Activated CD8-positive, alpha-beta memory T cell treated with anti-CD3 and anti-CD28 coated beads for 48 hours (primary cell): ENCODE measurements at regions not wholly inside any gene's neighbourhood (a gene's known extent, or its start where the extent isn't known, plus 50 kb on each side); places are given as distances from the start of the nearest gene placed in this dataset.

Source experiments
- DNase-seq, 3 experiments: peaks; one replicate each; pipeline ENCODE4 v3.0.0-alpha.2; 2020; ENCODE audit warnings: low read depth in 2 of 3, low spot score in 2 of 3

DNA sequence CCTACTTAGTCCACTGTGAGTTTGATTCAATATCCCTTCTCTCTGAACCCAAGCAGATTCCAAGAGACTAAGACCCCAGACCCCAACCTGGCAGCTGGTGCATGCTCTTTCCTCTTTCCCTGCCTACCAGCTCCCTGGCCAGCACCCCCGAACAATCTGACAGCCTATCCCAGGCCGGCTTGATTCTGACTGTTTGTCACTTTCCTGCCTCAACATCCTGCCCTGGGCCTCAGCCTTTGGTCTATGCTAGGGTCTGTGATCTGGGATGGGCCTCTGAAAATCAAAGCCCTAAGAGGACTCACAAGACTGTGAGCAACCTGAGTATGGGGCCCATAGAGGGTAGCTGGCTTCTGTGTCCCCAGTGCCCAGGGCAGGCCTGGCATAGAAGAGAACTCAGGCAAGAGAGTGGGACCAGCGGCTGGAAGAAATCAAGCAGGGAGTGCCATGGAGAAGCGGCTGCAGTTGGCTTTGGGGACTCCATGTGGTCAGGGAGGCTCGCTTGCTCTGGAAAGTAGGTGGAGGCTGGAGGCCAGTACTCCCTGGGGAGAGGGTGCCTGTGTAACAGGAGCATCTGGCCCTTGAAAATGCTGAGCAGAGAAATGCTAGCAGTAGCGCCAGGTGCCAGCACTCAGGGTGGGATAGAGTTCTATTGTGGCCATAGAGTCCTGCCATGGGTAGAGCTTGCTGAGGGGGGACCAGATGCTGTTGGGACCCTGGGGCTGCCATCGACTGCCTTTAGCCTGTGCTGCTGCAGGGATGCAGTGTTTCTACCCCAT, 343.9 kb downstream of the DYSF start:
- no peak for DNase-seq

DNA sequence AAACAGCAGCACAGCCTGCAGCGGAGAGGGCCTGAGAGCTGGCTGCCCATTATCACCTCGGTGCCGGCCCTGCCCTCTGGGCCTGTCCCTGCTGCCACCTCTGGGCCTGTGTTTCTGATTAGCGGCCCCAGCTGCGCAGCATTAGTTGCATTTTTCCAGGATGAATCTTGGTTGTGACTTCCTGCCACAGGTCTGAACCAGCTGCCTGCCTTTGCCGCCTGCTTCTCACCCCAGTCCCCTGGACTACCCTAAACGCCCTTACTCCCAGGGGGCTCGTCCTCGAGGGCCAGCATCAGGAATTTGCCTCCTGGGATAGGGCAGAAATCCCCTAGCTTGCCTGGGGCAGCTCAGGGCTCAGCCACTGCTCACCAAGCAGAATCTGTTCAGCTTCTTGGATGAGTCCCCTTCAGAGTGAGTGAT, 342.8 kb downstream of the DYSF start:
- DNase-seq = no peak

DNA sequence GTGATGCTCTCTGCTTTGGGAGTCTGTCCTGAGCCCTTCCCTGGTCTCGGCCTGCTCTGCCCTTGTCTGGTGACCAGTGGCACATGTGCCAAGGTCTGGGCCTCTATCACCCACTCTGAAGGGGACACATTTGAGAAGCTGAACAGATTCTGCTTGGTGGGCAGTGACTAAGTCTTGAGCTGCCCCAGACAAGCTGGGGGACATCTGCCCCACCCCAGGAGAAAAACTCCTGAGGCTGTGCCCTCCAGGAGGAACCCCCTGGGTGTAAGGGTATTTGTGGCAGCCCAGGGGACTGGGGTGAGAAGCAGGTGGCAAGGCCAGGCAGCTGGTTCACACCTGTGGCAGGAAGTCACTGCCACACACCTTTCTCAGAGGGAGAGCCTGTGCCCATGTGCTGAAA, 342.1 kb downstream of the DYSF start:
- no peak for DNase-seq

DNA sequence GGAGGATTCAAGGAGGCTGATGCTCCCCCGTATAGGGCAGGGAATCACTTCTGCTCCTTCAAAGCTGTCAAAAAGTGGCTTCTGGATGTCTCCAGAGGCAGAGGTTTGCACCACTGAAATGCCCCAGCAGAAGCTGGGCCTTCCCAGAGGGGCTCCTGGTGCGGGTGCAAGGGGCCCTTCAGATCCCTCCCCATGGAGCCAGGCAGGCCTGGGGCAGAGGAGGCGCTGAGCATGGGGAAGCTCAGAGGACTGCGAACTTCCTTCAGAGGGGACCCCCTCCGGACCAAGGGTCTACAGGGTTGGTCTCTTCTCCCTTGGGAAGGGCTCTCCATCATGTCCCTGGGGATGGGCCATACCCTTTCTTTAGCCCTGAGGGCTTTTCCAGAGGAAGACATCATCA, 341.2 kb downstream of the DYSF start:
- DNase-seq = no peak

DNA sequence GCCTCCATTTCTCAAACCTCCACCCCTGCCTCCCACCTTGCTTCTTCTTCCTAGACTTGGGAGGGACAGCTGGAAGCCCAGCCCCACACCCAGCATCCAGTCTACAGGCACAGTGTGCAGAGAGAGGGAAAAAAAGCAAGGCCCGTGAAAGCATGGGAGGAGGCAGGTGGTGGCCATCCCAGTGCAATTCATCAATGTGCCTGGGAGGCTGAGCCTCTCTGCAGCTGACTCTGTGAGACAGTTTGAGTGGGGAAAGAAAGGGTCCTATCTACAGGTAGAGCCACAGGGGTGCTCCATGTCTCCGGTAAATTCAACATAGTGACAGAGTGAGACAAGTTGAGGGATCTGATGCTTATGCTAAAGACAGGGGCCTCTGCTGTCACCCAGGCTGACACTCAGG, 340.6 kb downstream of the DYSF start:
- no peak for DNase-seq

DNA sequence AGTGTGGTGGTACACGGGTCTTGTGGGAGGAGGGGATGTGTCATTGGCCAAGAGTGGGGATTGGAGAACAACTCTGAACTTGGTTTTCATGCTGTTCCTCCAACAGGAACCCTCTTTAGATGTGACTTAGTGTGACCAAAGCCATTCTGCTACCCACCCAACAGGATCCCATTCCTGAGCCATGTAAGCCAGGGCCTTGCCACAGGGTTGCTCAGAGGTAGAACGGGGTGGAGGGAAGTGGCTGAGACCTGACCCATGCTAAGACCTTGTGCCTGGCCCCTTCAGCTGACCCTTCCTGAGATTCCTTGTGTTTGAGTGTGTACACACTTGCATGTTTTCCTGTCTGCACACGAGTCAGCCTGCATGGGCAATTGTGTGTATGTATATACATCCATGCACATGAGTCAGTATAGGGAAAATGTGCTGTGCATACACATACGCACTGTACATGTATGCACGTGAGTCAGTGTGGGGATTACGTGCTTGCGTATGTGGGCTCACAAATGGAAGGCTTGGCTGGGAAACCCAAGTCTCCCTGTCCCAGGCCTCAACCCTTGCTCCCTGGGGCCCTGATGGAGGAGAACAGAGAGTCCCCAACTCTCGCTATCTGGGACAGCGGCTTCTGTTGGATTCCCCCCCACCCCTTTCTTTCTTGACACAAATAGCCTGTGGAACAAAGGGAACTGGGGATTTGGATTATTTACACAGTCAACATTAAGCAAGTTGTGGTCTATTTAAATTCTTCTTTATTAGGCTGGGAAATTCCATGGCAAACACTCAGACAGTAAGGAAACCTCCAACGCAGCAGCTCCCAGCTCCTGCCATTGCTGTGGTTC, 339.8 kb downstream of the DYSF start:
- no peak for DNase-seq

DNA sequence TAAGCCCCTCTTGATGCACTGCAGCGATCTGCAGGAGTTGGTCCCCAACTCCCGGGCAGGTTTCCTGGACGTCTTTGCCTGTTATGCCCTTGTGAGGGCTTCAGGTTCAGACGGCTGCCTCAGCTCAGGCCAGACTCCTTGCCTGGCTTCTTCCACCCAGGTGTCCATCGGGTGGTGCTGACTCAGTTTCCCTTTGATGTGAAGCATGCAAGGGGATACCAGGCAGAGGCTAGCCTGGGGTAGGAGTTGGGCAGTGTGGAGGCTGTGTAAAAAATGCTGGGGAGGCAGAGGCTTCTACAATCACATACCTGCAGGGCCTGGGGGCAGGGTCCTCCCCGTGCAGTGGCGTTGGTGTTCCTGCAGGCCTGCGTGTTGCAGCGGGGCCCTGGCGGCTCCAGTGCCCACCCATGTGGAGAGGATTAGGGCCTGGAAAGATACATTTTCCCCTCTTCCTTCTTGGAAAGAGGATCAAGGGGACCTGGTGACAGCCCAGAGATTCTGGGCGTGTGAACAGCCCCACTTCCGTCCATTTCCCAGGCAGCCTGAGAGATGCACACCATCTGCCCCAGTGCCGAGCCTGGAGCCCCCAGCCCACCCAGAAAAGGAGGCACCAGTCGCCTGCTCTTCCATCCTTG, 338.3 kb downstream of the DYSF start:
- DNase-seq = no peak

DNA sequence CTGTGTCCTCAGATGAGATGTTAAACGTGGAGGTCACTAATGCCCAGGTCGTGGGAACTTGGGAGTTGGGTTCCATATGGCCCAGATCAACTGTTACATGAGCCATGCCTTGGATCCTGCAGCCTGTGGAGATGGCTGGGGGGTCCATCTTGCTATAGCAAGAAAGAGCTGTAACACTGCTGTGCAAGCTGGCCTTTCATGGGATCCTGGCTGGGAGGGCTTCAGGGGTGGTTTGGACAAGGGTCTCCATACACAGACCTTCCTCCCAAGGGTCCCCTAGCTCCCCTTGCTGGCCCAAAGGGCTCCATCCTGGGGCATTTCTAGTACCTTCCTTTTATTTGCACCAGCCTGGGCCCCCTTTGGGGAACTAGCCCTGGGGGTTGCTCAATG, 337.7 kb downstream of the DYSF start:
- DNase-seq = no peak

DNA sequence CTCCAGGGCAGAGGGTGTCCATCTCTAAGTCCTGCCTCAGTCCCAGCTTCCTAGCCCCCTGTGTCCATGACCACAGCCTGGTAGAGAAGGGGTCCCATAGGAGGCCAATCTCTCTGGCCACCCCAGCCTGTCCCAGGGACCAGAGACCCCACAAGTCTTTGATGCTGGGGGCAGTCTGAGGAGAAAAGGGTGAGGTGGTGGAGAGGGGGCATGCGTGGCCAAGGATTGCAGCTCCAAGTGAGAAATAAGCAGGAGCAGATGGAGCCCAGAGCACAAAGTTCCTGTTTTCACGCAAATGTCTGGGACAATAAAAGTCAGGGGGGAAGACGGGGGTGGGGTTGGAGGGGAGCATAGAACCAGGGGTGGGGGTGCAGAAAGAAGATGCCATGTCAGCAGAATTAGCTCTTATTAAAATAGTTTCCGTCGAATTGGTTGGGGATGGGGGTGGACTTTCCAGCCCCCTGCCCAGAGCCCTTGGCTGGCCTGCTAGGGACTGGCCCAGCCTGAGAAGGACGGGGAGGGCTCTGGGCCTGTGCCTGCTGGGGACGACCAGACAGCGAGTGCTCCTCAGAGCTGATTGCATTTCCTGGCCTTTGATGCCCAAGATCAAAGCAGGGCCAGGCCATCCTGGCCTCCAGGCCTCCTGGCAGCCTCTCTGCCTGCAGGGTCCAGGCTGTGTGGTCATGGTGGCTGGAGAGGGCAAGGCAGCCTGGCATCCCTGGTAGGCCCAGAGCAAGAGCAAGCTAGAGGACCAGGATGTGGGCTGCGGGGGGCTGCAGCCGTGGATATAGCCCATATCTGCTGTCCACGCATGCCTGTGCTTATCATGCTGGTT, 337.1 kb downstream of the DYSF start:
- DNase-seq = no peak

DNA sequence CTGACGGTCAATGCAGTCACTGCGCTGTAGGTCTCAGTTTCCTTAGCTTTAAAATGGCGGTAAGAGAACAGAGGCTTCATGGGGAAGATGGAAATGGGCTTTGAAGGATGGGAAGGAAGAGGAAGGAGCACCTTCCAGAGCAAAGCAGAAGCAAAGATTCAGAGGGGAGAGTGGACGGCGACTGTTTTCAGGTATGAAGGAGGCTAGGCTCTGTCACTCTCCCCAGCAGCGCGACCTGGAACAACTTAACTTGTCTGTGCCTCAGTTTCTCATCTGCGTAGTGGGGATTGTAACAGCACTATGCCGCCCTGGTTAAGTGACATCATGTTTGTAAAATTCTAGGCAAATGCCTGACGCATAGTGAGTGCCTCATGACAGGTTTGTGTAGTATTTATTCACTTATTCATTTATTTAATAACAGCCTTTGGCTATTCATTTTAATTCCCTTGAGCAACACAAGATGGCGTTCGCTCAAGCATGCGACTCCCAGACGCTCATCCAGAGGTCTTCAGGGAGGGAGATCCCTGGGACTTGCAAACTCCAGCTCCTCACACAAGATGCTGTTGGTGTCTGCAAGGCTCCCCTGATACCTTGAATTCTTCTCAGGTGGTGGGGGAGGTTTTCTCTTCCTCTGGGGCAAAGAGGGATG, 336.3 kb downstream of the DYSF start:
- no peak for DNase-seq

DNA sequence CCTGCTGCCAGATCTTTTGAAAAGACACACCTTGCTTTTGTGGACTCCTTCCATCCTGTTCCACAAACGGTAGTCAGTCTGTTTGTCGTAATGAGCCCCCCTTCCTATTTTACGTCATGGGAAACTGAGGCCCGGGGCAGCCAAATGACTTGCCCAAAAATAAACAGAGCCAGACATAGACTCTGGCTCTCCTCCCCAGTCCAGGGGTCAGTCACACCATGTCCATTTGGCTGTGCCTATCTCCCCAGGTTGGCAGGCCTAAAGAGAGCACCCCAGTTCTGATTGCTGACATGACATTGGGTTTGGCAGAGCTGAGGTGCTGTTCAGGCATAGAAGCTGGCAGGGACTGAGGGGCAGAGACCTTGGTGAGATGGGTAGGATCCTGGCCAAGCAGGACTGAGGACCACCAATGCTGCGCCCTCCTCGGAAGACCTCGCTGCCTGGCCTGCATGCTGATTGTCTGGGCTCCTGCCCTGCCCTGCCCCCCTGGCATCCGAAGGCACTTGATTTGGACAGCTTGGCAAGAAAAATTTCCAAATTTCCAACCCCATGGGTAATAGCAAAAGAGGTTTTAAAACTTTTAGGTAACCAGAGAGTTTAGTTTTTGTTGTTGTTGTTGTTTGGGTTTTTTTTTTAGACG, 335.4 kb downstream of the DYSF start:
- DNase-seq = no peak

DNA sequence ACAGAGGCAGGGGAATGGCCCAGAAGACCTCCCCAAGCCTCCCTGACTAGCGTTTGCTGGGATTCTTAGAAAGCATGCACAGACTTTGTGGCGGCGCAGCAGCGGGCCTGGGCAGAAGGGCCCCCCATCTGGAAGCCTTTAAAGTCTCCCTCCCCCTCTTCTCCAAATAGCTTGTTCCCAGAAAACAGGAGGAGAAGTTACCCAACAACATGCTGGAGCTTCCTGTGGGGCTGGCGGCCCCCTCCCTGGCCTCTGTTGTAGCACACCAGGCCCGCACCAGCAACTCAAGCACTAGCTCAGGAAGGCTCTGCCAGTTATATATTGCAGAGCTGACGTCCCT, 334.8 kb downstream of the DYSF start:
- no peak for DNase-seq

DNA sequence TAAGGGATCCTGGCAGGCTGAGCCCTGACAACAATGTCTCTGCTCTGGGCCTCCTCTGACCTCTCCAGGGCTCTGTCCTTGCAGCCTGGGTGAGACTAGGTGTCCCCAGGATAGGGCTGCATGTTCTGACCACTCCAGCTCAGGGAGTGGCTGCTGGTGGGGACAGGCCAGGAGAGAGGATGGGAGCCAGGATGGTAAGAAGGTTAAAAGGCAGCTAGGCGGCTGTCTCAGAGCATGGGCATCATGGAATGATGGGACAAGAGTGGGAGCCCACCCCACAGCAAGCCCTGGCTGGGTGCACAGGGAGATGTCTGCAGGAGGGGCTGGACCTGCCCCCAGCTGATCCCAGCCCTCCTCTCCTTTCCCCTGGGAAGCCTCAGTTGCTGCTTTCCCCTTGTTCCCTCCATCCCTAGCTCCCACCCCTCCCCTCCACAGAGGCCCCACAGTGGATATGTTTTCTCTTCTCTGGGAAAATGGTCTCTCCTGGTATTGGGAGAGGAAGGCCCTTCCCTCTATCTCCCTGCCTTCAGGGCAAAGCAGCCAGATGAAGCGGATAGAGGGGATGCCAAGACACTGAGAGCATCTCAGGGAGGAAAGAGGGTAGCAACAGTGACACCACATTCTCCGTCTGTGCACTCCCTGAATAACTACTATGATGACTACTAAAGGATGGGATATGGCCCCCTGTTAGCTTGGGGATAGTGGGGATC, 334.3 kb downstream of the DYSF start:
- no peak for DNase-seq

DNA sequence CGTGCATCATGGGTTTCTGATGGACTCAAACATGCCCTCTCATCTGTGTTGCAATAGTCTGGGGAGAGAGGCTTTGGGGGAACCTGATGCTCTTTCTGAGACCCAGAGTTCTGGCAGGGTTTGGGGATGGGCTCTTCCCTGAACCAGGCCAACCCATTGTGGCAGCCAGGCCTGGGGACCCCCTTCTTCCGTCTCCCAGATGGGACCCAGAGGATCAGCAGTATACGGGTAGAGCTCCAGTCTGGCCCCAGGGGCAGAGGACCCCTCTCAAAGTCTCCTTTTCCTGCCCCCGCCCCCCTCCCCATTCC, 333.7 kb downstream of the DYSF start:
- DNase-seq = no peak

DNA sequence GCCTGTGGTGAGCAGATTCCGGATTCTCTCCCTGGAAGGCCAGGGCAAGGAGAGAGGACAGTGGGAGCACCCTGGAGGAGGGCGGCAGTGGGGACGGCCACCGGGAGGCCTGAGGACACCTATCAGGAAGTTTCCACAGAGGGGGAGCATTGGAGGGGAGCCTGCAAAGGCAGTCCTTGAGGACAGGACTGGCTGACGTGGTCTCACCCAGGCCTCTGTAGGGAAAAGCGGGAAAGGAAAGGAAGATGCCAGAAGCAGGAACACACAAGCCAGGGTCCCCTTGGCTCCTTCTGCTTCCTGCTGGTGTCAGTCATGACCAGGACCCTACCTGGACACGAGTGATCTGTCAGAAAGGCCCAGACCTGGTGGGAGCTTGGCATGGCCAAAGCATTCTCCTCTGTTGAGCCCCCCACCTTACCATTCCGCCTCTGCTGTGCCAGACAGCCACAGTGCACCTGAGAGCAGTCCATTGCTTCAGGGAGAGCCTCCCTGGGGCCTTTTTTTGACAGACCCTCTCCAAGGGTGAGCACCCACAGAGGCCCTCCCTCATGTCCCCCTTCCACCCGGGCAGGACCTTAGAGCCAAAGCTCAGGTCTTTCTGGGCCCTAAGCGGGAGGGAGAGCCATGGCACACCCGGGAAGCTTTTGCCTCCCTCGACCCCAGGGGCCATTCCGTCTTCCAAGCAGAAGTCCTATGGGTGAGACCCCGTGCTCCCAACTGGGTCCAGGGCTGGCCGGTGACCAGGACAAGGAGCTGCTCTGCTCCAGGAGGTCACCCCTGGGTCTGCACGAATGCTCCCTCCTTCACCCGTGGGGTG, 333.1 kb downstream of the DYSF start:
- no peak for DNase-seq

DNA sequence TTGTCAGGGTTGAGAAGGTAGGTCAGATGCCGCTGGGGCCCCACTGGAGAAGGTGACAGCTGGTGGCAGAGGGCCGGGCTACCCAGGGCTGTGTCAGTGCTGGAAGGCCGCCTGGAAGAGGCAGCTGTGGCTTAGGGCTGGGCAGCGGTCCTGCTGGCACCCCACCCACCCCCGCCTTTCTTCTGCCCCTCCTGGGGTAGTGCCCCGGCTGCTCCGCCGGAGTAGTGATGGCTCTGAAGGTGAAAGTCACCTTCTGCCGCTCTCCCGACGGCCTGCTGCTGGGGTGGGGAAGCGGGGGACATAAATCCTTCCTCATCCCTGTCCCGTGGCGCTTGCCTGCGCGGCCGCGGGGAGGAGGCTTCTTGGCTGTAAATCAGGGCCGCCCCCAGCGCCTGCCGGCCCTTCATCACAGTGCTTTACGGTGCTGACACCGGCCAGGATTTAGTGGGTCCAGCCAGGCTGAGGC, 332.2 kb downstream of the DYSF start:
- DNase-seq = no peak

DNA sequence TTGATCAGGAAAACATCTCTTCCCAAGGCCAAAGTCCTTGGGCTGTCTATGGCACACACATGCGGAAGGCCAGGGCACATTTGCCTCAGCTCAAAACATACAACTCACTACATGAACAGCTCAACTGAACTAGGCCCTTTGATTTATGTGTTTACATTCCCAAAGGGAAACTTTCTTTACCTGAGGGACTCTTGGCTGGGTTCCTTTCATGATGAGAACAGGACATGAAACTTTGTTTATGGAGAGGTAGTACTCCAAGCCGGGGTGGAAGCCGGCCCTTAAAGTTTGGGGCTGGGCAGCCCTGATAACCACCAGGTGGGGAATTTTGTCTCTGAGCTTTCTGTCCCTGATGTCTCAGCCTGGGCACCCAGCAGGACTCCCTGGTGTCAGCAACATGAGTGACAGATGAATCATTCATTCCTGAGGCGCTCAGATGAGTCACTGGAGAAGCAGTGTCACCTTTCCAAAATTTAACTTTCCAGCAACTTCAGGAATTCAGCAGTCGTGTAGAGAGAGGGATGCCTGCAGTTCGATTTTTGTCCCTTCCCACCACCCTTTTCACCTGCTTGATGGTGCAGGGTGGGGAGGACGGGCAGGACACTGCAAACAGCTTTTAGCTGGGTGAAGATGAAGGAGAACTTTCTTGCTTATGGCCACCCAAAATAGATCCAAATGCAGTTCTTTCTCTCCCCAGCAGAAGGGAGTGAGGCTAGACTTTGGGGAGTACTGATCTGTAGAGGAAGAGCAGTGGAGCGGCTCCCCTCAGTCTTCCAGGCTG, 331.6 kb downstream of the DYSF start:
- DNase-seq = no peak

DNA sequence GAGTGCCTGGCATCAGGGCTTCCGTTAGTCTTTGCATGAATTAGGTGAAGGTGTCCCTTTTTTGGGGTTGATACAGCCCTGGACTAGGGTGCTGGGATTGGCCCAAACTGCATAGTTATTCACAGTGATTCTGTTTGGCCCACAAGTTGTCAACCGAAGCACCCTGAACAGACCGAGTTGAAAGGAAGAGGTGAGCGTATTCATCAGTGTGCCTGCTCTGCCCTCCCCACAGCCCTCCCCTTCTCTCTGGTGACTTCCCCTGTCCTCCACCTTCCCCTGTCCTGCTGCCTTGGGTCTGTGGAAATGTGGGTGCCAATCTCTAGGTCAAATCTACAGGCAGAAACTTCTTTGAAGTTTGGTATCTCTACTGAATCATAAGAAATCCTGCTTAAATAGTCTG, 330.5 kb downstream of the DYSF start:
- DNase-seq = no peak
